Small intestine (tissue), 7 donors: ENCODE measurements at regions not wholly inside any gene's neighbourhood (a gene's known extent, or its start where the extent isn't known, plus 50 kb on each side); places are given as distances from the start of the nearest gene placed in this dataset.

Source experiments
- DNase-seq, 2 donors: peaks; one replicate each; pipeline versions ENCODE4 v3.0.0 to v3.0.0-alpha.2; 2013
- FAIRE-seq: peaks from 2 replicates; lab custom pipeline; 2012; peaks lifted over from hg19 to GRCh38; lab: Jason Lieb, UNC
- H3K27ac ChIP-seq, 3 donors: one replicate each; pipeline ENCODE4 v1.5.1; 2013; ENCODE audit warnings: low read length in 2 of 3, mild to moderate bottlenecking in 2 of 3, control low read depth in 1 of 3, inconsistent platforms in 1 of 3, low read depth in 1 of 3, moderate library complexity in 1 of 3
- H3K27me3 ChIP-seq, 3 donors: one replicate each; pipeline ENCODE4 v1.6.1; 2013; ENCODE audit warnings: low read length in 3 of 3, inconsistent platforms in 1 of 3; ENCODE audit not compliant: control insufficient read depth in 3 of 3, insufficient read depth in 3 of 3
- H3K36me3 ChIP-seq, 3 donors: one replicate each; pipeline ENCODE4 v1.6.1; 2013; ENCODE audit warnings: low read length in 3 of 3, inconsistent platforms in 1 of 3, low read depth in 1 of 3, mild to moderate bottlenecking in 1 of 3, moderate library complexity in 1 of 3; ENCODE audit not compliant: control insufficient read depth in 3 of 3, insufficient read depth in 2 of 3
- H3K4me1 ChIP-seq, 3 donors: one replicate each; pipeline ENCODE4 v1.6.1; 2013; ENCODE audit warnings: low read length in 2 of 3, inconsistent platforms in 1 of 3, low read depth in 1 of 3, mild to moderate bottlenecking in 1 of 3, moderate library complexity in 1 of 3; ENCODE audit not compliant: control insufficient read depth in 3 of 3, insufficient read depth in 2 of 3
- H3K4me3 ChIP-seq, 3 donors: one replicate each; pipeline ENCODE4 v1.5.1; 2013; ENCODE audit warnings: low read length in 3 of 3, control low read depth in 1 of 3, inconsistent platforms in 1 of 3, low read depth in 1 of 3, mild to moderate bottlenecking in 1 of 3, moderate library complexity in 1 of 3
- H3K9me3 ChIP-seq, 2 donors: one replicate each; pipeline ENCODE4 v1.6.1; 2013; ENCODE audit warnings: low read depth in 1 of 2, low read length in 1 of 2; ENCODE audit not compliant: control insufficient read depth in 2 of 2, insufficient read depth in 1 of 2
- WGBS, 3 donors: extraction: QIAGEN DNeasy Blood & Tissue Kit; methylation state at CpG; one replicate each; pipeline ENCODE4 v1.1.7; 2013; 5-methylcytosine and 5-hydroxymethylcytosine counted together
- donor health status: healthy with polysubstance abuse.
- donor health status: control.
- donor health status: control.
- donor health status: Bipolar disorder and iron deficiency.
- donor health status: healthy.

- no peak overlapping the region for H3K4me3 ChIP-seq
- 67 to 87% (median 78%) methylated on average over 7 of the region's 7 CpGs for WGBS, 3 donors
- no peak for FAIRE-seq
- no peaks in the 10 kb centered on the region for H3K4me1 ChIP-seq
- DNase-seq, result no peak
- H3K27me3 ChIP-seq, result no peaks in the 10 kb centered on the region
- H3K27ac ChIP-seq, result peak overlapping the region in 1 of 3 donors; percentile 45
- no peaks in the 10 kb centered on the region for H3K9me3 ChIP-seq
- no peaks in the 10 kb centered on the region for H3K36me3 ChIP-seq
Observed at GRCh38 chr1:185376840-185377635, 60.0 kb upstream of the IVNS1ABP start.

GRCh38 chr1:185376288-185376687 lies 59.2 kb upstream of the IVNS1ABP start:
- WGBS, 3 donors, result 11 to 56% (median 47%) methylated on average over 2 of the region's 2 CpGs
- FAIRE-seq, result no peak
- no peak for DNase-seq
- Histone ChIP-seq H3K36me3 (no peaks in the 10 kb centered on the region), H3K4me1 (no peaks in the 10 kb centered on the region), H3K27ac (no peak overlapping the region), H3K9me3 (no peaks in the 10 kb centered on the region), H3K4me3 (no peak overlapping the region), H3K27me3 (no peaks in the 10 kb centered on the region)

- Histone ChIP-seq H3K36me3 (no peaks in the 10 kb centered on the region), H3K9me3 (no peaks in the 10 kb centered on the region), H3K4me3 (no peak overlapping the region), H3K27ac (no peak overlapping the region), H3K4me1 (no peaks in the 10 kb centered on the region), H3K27me3 (no peaks in the 10 kb centered on the region)
- 84 to 93% (median 84%) methylated on average over 6 of the region's 6 CpGs for WGBS, 3 donors
- FAIRE-seq (no peak), DNase-seq (no peak)
Observed at GRCh38 chr1:185375583-185375982, 58.5 kb upstream of the IVNS1ABP start.

- Histone ChIP-seq H3K4me1 (no peaks in the 10 kb centered on the region), H3K9me3 (no peaks in the 10 kb centered on the region), H3K36me3 (no peaks in the 10 kb centered on the region), H3K27ac (no peak overlapping the region), H3K4me3 (no peak overlapping the region), H3K27me3 (no peaks in the 10 kb centered on the region)
- 80 to 95% (median 91%) methylated on average over 4 of the region's 4 CpGs for WGBS, 3 donors
- no peak for FAIRE-seq
- no peak for DNase-seq
Observed at GRCh38 chr1:185373813-185374529, 56.9 kb upstream of the IVNS1ABP start.

GRCh38 chr1:185369786-185370185 lies 52.7 kb upstream of the IVNS1ABP start:
- peaks cover 0 to 4% (median 3%) of the 10 kb centered on the region in 3 donors for H3K4me1 ChIP-seq
- no peak overlapping the region for H3K4me3 ChIP-seq
- WGBS, 3 donors, result 87 to 94% (median 94%) methylated on average over 4 of the region's 4 CpGs
- no peak overlapping the region for H3K27ac ChIP-seq
- FAIRE-seq (no peak), DNase-seq (no peak)
- H3K36me3 ChIP-seq, result no peaks in the 10 kb centered on the region
- no peaks in the 10 kb centered on the region for H3K9me3 ChIP-seq
- H3K27me3 ChIP-seq, result no peaks in the 10 kb centered on the region

- Histone ChIP-seq H3K9me3 (no peaks in the 10 kb centered on the region), H3K4me3 (no peak overlapping the region), H3K36me3 (no peaks in the 10 kb centered on the region), H3K27ac (no peak overlapping the region), H3K27me3 (no peaks in the 10 kb centered on the region), H3K4me1 (peaks cover 0 to 4% (median 3%) of the 10 kb centered on the region in 3 donors)
- DNase-seq, result no peak
- 30 to 57% (median 45%) methylated on average over 1 of the region's 1 CpG for WGBS, 3 donors
- FAIRE-seq, result no peak
Observed at GRCh38 chr1:185368913-185369491, 52.0 kb upstream of the IVNS1ABP start.

GRCh38 chr1:185368313-185368855 lies 51.3 kb upstream of the IVNS1ABP start:
- WGBS, 3 donors, result 91 to 98% (median 94%) methylated on average over 3 of the region's 3 CpGs
- Histone ChIP-seq H3K36me3 (no peaks in the 10 kb centered on the region), H3K27me3 (no peaks in the 10 kb centered on the region), H3K27ac (no peak overlapping the region), H3K9me3 (no peaks in the 10 kb centered on the region), H3K4me1 (peaks cover 0 to 4% (median 3%) of the 10 kb centered on the region in 3 donors), H3K4me3 (no peak overlapping the region)
- no peak for FAIRE-seq
- DNase-seq, result no peak

- 81 to 91% (median 87%) methylated on average over 6 of the region's 6 CpGs for WGBS, 3 donors
- Histone ChIP-seq H3K4me3 (no peak overlapping the region), H3K4me1 (peaks cover 0 to 4% (median 3%) of the 10 kb centered on the region in 3 donors), H3K27ac (peak overlapping the region in 1 of 3 donors; percentile 15), H3K9me3 (no peaks in the 10 kb centered on the region), H3K27me3 (no peaks in the 10 kb centered on the region), H3K36me3 (no peaks in the 10 kb centered on the region)
- FAIRE-seq (no peak), DNase-seq (no peak)
Observed at GRCh38 chr1:185367218-185367617, 50.2 kb upstream of the IVNS1ABP start.
